B cell (primary cell): ENCODE measurements at regions not wholly inside any gene's neighbourhood (a gene's known extent, or its start where the extent isn't known, plus 50 kb on each side); places are given as distances from the start of the nearest gene placed in this dataset.

Experiments used
- ATAC-seq: fragments of 200-7000 bp; cut with Tn5 transposase; one replicate; pipeline ENCODE4 v1.10.0; 2021; ENCODE audit warnings: low read depth, mild to moderate bottlenecking, moderate number of reproducible peaks, moderate library complexity
- CTCF ChIA-PET: fragments of 350-600 bp; sonication (Branson Sonifier 250); formaldehyde crosslinking; loops from one replicate; lab custom pipeline; 2021; ENCODE audit warnings: antibody characterized with exemption, inconsistent platforms; lab: Charles Lee
- POLR2A ChIA-PET: fragments of 350-600 bp; sonication (Branson Sonifier 250); formaldehyde crosslinking; loops from one replicate; lab custom pipeline; 2021; ENCODE audit warnings: antibody characterized with exemption; lab: Charles Lee
- DNase-seq: peaks from one replicate; pipeline ENCODE4 v3.0.0; 2013
- H2AFZ ChIP-seq: 2 replicates; pipeline ENCODE4 v1.6.1; 2012; ENCODE audit warnings: mild to moderate bottlenecking, low read depth, low read length; ENCODE audit not compliant: insufficient read depth, poor library complexity, severe bottlenecking
- H3K27ac ChIP-seq, 2 donors: 1 replicate in 1 of 2; 2 replicates in 1 of 2; pipeline ENCODE4 v1.5.1; 2012 to 2013; ENCODE audit warnings: low read length in 2 of 2, mild to moderate bottlenecking in 2 of 2, moderate library complexity in 1 of 2
- H3K27me3 ChIP-seq, 4 experiments: fragments of 200-600 bp in 1 of 4; sonication (generic) in 1 of 4; replicated peaks in 1 of 4; 1 replicate in 2 of 4; 2 replicates in 2 of 4; pipeline versions ENCODE4 v1.6.1 to v1.7.0; 2013 to 2016; ENCODE audit warnings: low read length in 3 of 4, mild to moderate bottlenecking in 2 of 4, mixed read lengths in 1 of 4, moderate library complexity in 1 of 4; ENCODE audit not compliant: insufficient read depth in 4 of 4, control insufficient read depth in 3 of 4; ENCODE audit errors: control extremely low read depth in 1 of 4
- H3K36me3 ChIP-seq, 2 experiments: replicated peaks in 1 of 2; 1 replicate in 1 of 2; 2 replicates in 1 of 2; pipeline versions ENCODE4 v1.6.1 to v1.7.1; 2013; ENCODE audit warnings: low read length in 1 of 2; ENCODE audit not compliant: insufficient read depth in 2 of 2, control insufficient read depth in 1 of 2; ENCODE audit errors: control extremely low read depth in 1 of 2, extremely low read depth in 1 of 2
- H3K4me1 ChIP-seq, 2 donors: fragments of 200-600 bp in 1 of 2; sonication (generic) in 1 of 2; 1 replicate in 1 of 2; 2 replicates in 1 of 2; pipeline versions ENCODE4 v1.5.1 to v1.6.1; 2013 to 2017; ENCODE audit warnings: low read length in 2 of 2; ENCODE audit not compliant: control insufficient read depth in 2 of 2, insufficient read depth in 2 of 2
- H3K4me2 ChIP-seq: replicated peaks from 2 replicates; pipeline ENCODE3; 2012; ENCODE audit warnings: mild to moderate bottlenecking, low read depth, low read length; ENCODE audit not compliant: poor library complexity, severe bottlenecking
- H3K4me3 ChIP-seq, 5 experiments: fragments of 200-600 bp in 1 of 5; sonication (generic) in 1 of 5; 1 replicate in 3 of 5; 2 replicates in 2 of 5; pipeline versions ENCODE4 v1.5.1 to v1.7.0; 2011 to 2016; ENCODE audit warnings: low read length in 4 of 5, mild to moderate bottlenecking in 4 of 5, low read depth in 2 of 5, control low read depth in 1 of 5, moderate library complexity in 1 of 5; ENCODE audit not compliant: insufficient read depth in 1 of 5; ENCODE audit errors: control extremely low read depth in 1 of 5, extremely low read depth in 1 of 5
- H3K79me2 ChIP-seq: fragments of 200-600 bp; sonication (generic); one replicate; pipeline ENCODE4 v1.6.0; 2016; ENCODE audit warnings: low read length; ENCODE audit not compliant: control insufficient read depth, insufficient read depth
- H3K9ac ChIP-seq: fragments of 200-600 bp; sonication (generic); 2 replicates; pipeline ENCODE4 v1.6.1; 2017; ENCODE audit warnings: mild to moderate bottlenecking, low read length, moderate library complexity
- H3K9me3 ChIP-seq, 3 donors: one replicate each; pipeline versions ENCODE4 v1.6.1 to v1.7.1; 2013; ENCODE audit warnings: low read length in 2 of 3; ENCODE audit not compliant: control insufficient read depth in 2 of 3, insufficient read depth in 1 of 3; ENCODE audit errors: control extremely low read depth in 1 of 3
- H4K20me1 ChIP-seq: 2 replicates; pipeline ENCODE4 v1.6.0; 2012; ENCODE audit warnings: mild to moderate bottlenecking, low read length; ENCODE audit not compliant: insufficient read depth, control insufficient read depth, poor library complexity, severe bottlenecking
- H3K27ac Mint-ChIP-seq: one replicate; pipeline ENCODE4 v1.8.0; 2021; ENCODE audit warnings: mixed read lengths
- H3K27me3 Mint-ChIP-seq: one replicate; pipeline ENCODE4 v1.8.0; 2021; ENCODE audit warnings: mixed read lengths
- H3K4me1 Mint-ChIP-seq: one replicate; pipeline ENCODE4 v1.8.0; 2021; ENCODE audit warnings: mixed read lengths
- H3K4me3 Mint-ChIP-seq: one replicate; pipeline ENCODE4 v1.8.0; 2021; ENCODE audit warnings: mixed read lengths
- H3K9me3 Mint-ChIP-seq: one replicate; pipeline ENCODE4 v1.8.0; 2022; ENCODE audit warnings: mixed read lengths; ENCODE audit not compliant: insufficient read depth
- EZH2 ChIP-seq: IDR thresholded peaks from 2 replicates; pipeline ENCODE4 v1.6.1; 2012; ENCODE audit warnings: borderline replicate concordance, low read depth, mild to moderate bottlenecking, moderate library complexity, low read length; ENCODE audit not compliant: insufficient read depth, poor library complexity, severe bottlenecking
- WGBS: methylation state at CpG from one replicate; pipeline ENCODE4 v1.1.5; 2013; ENCODE audit warnings: missing lambda C conversion rate; ENCODE audit not compliant: insufficient coverage; 5-methylcytosine and 5-hydroxymethylcytosine counted together
- intact Hi-C: fragments of 100-400 bp; cut with micrococcal nuclease; formaldehyde crosslinking; loops from one replicate; pipeline ENCODE4 v1.10.0; 2022
- TF ChIP-seq, protein P1 (sequence below): fragments of 200-600 bp; IDR thresholded peaks from one replicate; pipeline ENCODE4 v1.8.0; 2022; ENCODE audit warnings: antibody characterized with exemption, mild to moderate bottlenecking

DNA sequence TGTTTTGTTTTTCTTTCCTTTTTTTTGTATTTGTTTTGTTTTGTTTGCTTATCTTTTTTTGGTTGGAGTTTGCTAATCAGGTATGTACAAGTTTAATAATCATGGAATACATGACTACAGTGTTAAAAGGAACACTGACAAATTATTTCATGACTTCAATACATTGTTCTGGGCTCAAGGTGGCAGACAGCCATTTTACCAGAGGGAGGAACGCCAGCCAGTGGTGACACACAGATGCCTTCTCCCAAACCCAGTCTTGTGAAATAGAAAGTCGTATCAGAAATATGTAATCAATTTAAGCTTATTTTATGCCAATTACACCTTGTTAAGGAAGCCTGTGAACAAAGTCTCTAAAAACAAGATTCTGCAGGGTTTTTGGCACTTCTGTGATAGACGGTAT is 264.0 kb upstream of the EPHA4 start:
- DNase-seq: no peak
- Histone ChIP-seq H3K79me2 (no peaks in the 10 kb centered on the region), H3K4me2 (no peak overlapping the region), H3K36me3 (no peaks in the 10 kb centered on the region), H3K4me3 (no peak overlapping the region), H3K9me3 (peaks cover 0 to 2% (median 0%) of the 10 kb centered on the region in 3 donors), H3K9ac (no peak overlapping the region), H4K20me1 (no peaks in the 10 kb centered on the region), H3K27ac (no peak overlapping the region), H2AFZ (no peak overlapping the region), H3K4me1 (no peaks in the 10 kb centered on the region), H3K27me3 (no peaks in the 10 kb centered on the region)
- WGBS: no CpG with 5 or more reads among the region's 3 CpGs
- CTCF ChIA-PET: no interaction called here
- POLR2A ChIA-PET: no interaction called here
- no peaks in the 10 kb centered on the region for H3K9me3 Mint-ChIP-seq
- H3K4me3 Mint-ChIP-seq: no peak overlapping the region
- intact Hi-C loops: no loop called here
- no peak overlapping the region for H3K27ac Mint-ChIP-seq
- H3K4me1 Mint-ChIP-seq: no peaks in the 10 kb centered on the region
- no peak for TF ChIP-seq EZH2
- TF ChIP-seq, protein P1, sequence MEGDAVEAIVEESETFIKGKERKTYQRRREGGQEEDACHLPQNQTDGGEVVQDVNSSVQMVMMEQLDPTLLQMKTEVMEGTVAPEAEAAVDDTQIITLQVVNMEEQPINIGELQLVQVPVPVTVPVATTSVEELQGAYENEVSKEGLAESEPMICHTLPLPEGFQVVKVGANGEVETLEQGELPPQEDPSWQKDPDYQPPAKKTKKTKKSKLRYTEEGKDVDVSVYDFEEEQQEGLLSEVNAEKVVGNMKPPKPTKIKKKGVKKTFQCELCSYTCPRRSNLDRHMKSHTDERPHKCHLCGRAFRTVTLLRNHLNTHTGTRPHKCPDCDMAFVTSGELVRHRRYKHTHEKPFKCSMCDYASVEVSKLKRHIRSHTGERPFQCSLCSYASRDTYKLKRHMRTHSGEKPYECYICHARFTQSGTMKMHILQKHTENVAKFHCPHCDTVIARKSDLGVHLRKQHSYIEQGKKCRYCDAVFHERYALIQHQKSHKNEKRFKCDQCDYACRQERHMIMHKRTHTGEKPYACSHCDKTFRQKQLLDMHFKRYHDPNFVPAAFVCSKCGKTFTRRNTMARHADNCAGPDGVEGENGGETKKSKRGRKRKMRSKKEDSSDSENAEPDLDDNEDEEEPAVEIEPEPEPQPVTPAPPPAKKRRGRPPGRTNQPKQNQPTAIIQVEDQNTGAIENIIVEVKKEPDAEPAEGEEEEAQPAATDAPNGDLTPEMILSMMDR: no peak
- no peak for ATAC-seq
- H3K27me3 Mint-ChIP-seq: no peaks in the 10 kb centered on the region

- Histone ChIP-seq H3K9ac (no peak overlapping the region), H3K27me3 (no peaks in the 10 kb centered on the region), H3K4me3 (no peak overlapping the region), H3K79me2 (no peaks in the 10 kb centered on the region), H3K4me1 (no peaks in the 10 kb centered on the region), H3K4me2 (no peak overlapping the region), H4K20me1 (no peaks in the 10 kb centered on the region), H3K9me3 (peaks cover 0 to 2% (median 0%) of the 10 kb centered on the region in 3 donors), H3K27ac (no peak overlapping the region), H2AFZ (no peak overlapping the region), H3K36me3 (no peaks in the 10 kb centered on the region)
- intact Hi-C loops: no loop called here
- ChIA-PET CTCF (no interaction called here), POLR2A (no interaction called here)
- Mint-ChIP-seq H3K27ac (no peak overlapping the region), H3K4me1 (no peaks in the 10 kb centered on the region), H3K9me3 (no peaks in the 10 kb centered on the region), H3K4me3 (no peak overlapping the region), H3K27me3 (no peaks in the 10 kb centered on the region)
- DNase-seq: no peak
- WGBS: 100% methylated on average over 1 of the region's 2 CpGs
- no peak for ATAC-seq
- TF ChIP-seq, protein P1: no peak
- TF ChIP-seq EZH2: no peak
Observed at GRCh38 chr2:221833966-221834365, 261.9 kb upstream of the EPHA4 start.
